ENCODE measurements at regions not wholly inside any gene's neighbourhood (a gene's known extent, or its start where the extent isn't known, plus 50 kb on each side); places are given as distances from the start of the nearest gene placed in this dataset.

DNA sequence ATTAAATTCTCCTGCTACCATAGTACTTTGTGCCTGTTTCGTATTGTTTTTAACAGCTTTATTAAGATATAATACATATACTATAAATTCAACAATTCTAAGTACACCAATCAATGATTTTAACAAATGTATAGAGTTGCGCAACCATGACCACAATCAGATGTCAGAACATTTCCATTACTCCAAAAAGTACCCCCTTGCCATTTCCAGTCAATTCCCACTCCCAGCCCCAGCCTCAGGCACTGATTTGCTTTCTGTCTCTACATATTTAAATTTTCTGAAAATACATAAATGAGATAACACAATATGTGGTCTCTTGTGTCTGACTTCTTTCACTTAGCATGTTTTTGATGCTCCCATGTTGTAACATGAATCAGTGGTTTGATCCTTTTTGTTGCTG, 193.9 kb downstream of the FIGN start:
- DNase-seq = no peak

DNA sequence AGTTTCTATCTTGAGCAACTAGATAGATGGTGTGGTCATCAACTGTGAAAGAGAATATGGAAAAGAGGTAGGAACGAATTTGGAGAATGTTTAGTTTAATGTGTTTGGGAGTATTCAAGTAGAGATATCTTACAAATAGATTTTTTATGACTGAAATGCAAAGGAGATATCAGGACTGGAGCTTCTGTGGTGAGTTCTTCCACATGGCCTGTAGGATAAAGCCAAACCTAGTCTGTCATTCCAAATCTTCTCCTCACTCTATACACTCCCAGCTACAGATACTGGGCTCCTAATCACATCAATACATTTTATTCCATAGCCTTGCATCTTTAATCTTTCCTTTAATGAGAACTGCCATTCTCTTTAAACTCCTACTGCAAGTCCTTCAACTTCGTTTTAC, 194.3 kb downstream of the FIGN start:
- TF ChIP-seq, protein P1, sequence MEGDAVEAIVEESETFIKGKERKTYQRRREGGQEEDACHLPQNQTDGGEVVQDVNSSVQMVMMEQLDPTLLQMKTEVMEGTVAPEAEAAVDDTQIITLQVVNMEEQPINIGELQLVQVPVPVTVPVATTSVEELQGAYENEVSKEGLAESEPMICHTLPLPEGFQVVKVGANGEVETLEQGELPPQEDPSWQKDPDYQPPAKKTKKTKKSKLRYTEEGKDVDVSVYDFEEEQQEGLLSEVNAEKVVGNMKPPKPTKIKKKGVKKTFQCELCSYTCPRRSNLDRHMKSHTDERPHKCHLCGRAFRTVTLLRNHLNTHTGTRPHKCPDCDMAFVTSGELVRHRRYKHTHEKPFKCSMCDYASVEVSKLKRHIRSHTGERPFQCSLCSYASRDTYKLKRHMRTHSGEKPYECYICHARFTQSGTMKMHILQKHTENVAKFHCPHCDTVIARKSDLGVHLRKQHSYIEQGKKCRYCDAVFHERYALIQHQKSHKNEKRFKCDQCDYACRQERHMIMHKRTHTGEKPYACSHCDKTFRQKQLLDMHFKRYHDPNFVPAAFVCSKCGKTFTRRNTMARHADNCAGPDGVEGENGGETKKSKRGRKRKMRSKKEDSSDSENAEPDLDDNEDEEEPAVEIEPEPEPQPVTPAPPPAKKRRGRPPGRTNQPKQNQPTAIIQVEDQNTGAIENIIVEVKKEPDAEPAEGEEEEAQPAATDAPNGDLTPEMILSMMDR (IDR thresholded peaks at IDR 0.05) = no peak
- no peak for ATAC-seq
- H3K9me3 ChIP-seq = no peaks in the 10 kb centered on the region
- DNase-seq = no peak
- H3K4me3 ChIP-seq = no peak overlapping the region
- intact Hi-C loops (cut with DNase I, micrococcal nuclease) = no loop called here
- no peaks in the 10 kb centered on the region for H3K4me1 ChIP-seq (ENCODE audit: low read depth)
- H3K36me3 ChIP-seq (ENCODE audit: low read depth) = no peaks in the 10 kb centered on the region

More for the DNA sequence above, 193.9 kb downstream of the FIGN start:
- Histone ChIP-seq H3K9me3 (no peaks in the 10 kb centered on the region), H3K36me3 (ENCODE audit: low read depth) (no peaks in the 10 kb centered on the region), H3K4me3 (no peak overlapping the region), H3K4me1 (ENCODE audit: low read depth) (no peaks in the 10 kb centered on the region)
- intact Hi-C loops (cut with DNase I, micrococcal nuclease) = no loop called here
- no peak for ATAC-seq
- TF ChIP-seq, protein P1 (IDR thresholded peaks at IDR 0.05) = no peak

DNA sequence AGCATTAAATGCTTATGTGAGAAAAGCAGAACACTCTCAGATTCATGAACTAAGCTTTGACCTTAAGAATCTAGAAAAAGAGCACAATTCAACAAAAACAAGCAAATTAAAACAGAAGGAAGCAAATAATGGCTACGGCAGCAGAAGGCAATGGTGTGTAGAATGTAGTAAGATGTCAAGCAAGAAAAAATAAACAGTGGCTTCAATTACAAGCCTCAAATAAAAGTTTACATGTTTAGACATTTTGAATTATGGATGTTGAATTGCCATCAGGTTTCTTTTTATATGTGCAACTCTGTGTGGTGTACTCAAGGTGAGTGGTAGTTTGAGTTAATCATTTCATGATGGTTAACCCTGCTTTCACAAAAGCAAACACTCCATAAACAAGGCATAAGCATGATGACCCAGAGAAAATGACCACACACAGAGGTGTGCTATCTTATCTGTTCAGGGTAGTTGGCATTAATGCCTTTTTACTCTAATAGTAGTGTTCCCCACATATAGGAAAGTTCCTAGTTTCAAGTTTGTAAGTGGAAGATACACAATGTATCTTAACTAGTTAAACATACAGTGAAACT, 207.1 kb downstream of the FIGN start:
- Histone ChIP-seq H3K4me3 (no peak overlapping the region), H3K36me3 (ENCODE audit: low read depth) (no peaks in the 10 kb centered on the region), H3K9me3 (peaks cover 10% of the 10 kb centered on the region), H3K4me1 (ENCODE audit: low read depth) (no peaks in the 10 kb centered on the region)
- TF ChIP-seq, protein P1 (IDR thresholded peaks at IDR 0.05) = no peak
- ATAC-seq = no peak
- intact Hi-C loops (cut with DNase I, micrococcal nuclease) = no loop called here
- no peak for DNase-seq

DNA sequence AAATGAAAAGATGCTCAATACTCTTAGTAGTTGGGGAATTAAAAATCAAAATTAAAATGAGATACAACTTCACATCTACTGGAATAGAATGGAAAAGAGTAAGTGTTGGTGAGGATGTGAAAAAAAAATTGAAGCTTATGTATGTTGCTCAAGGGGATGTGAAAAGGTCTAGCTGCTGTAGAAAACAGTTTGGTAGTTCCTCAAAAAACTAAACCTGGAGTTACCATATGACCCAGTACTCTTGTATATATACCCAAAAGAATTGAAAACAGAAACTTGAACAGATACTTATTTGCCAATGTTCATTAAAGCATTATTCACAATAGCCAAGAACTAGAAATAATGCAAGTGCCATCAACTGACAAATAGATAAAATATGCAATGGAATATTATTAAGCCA, 208.4 kb downstream of the FIGN start:
- H3K4me1 ChIP-seq (ENCODE audit: low read depth) = no peaks in the 10 kb centered on the region
- DNase-seq (no peak), ATAC-seq (no peak)
- peaks cover 14% of the 10 kb centered on the region for H3K9me3 ChIP-seq
- H3K4me3 ChIP-seq = no peak overlapping the region
- intact Hi-C loops (cut with DNase I, micrococcal nuclease) = no loop called here
- no peaks in the 10 kb centered on the region for H3K36me3 ChIP-seq (ENCODE audit: low read depth)
- TF ChIP-seq, protein P1 (IDR thresholded peaks at IDR 0.05) = no peak

DNA sequence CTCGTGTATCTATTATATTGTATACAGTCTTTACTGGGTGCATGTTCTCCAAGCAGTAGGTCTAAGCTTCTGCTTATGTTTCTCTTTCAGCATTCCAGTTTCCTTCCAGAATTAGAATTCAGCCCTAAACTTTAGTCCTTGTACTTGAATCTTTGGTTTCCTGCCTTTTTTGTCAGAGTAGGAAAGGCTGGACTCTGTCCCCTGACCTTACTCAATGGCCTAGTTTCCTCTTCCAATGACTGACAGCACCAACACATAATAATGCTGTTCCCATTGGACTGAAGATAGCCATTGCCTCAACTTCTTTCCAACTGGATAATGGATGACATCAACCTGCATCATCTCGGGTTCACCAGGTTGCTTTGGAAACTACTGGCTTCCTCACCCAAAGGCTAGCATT, 217.0 kb downstream of the FIGN start:
- H3K4me3 ChIP-seq = no peak overlapping the region
- DNase-seq = no peak
- TF ChIP-seq, protein P1 (IDR thresholded peaks at IDR 0.05) = no peak
- H3K4me1 ChIP-seq (ENCODE audit: low read depth) = no peaks in the 10 kb centered on the region
- H3K9me3 ChIP-seq = peaks cover 4% of the 10 kb centered on the region
- no peaks in the 10 kb centered on the region for H3K36me3 ChIP-seq (ENCODE audit: low read depth)
- intact Hi-C loops (cut with DNase I, micrococcal nuclease) = no loop called here
- no peak for ATAC-seq

DNA sequence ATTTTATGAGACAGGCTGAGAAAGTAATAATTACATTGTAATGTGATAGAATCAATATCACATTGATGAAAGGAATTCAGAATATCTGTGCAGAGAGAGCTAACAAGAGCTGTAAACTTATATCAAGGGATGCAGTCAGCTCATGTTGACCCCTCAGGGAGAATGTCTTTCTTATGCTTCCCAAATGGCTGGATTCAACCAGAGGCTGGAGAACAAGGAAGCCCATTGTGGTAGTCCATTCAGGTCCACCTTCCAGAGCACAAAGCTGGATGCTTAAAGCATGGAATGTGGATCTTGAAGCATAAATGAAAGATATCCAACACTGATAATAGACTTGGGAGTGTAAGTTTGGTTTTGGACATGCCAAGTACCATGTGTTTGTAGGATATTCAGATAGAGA, 220.0 kb downstream of the FIGN start:
- no peak for ATAC-seq

More for the DNA sequence above, 220.0 kb downstream of the FIGN start:
- intact Hi-C loops (cut with DNase I, micrococcal nuclease) = no loop called here
- no peaks in the 10 kb centered on the region for H3K9me3 ChIP-seq
- no peak overlapping the region for H3K4me3 ChIP-seq
- no peak for DNase-seq
- H3K4me1 ChIP-seq (ENCODE audit: low read depth) = no peaks in the 10 kb centered on the region
- TF ChIP-seq, protein P1 (IDR thresholded peaks at IDR 0.05) = no peak
- H3K36me3 ChIP-seq (ENCODE audit: low read depth) = no peaks in the 10 kb centered on the region

Data from mucosa of descending colon (tissue), 3 donors.